ENCODE measurements at regions not wholly inside any gene's neighbourhood (a gene's known extent, or its start where the extent isn't known, plus 50 kb on each side); places are given as distances from the start of the nearest gene placed in this dataset.

DNA sequence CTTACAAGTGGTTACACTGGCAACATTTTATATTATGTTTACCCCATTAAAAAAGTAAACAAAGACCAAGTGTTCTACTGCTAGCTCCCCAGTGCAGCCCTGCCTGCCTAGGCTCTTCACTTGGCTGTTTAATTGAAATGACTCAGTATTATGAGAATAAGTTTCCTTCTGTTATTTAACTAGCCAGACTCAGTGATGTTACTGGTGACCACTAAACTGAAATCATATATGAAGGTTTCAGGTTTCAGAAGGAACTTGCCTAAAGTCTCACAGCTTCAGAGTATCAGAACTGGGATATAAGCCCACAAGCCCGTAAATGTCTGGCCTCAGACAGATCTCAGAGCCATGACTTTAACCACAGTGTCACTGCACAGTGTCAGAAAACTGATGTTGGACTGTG lies 66.8 kb upstream of the EXOC4 start:
- TF ChIP-seq CTCF (CRISPR knock-in tag; IDR thresholded peaks at IDR 0.05): no peak
- no peak for TF ChIP-seq NCOA5 (CRISPR knock-in tag; IDR thresholded peaks at IDR 0.05)
- TF ChIP-seq CSRNP2 (CRISPR knock-in tag; conservative IDR thresholded peaks at IDR 0.05; ENCODE audit: low read depth): no peak
- TF ChIP-seq KLF13 (CRISPR knock-in tag; IDR thresholded peaks at IDR 0.05): no peak
- no peak for TF ChIP-seq POLR2A (IDR thresholded peaks at IDR 0.05; ENCODE audit: insufficient read depth in 1 of 2, low read depth in 2 of 2, low read length in 2 of 2)
- no peak for TF ChIP-seq ZNF777 (CRISPR knock-in tag; IDR thresholded peaks at IDR 0.05)

All from HepG2 (cell line).